Gastroesophageal sphincter (tissue), 4 donors: ENCODE measurements at regions not wholly inside any gene's neighbourhood (a gene's known extent, or its start where the extent isn't known, plus 50 kb on each side); places are given as distances from the start of the nearest gene placed in this dataset.

Experiments used
- ATAC-seq: fragments of 150-250 bp; one replicate; pipeline ENCODE4 v1.9.1; 2016; ENCODE audit warnings: mild to moderate bottlenecking, moderate library complexity
- H3K27ac ChIP-seq, 4 donors: fragments of 200-600 bp; sonication (generic) in 3 of 4; 1 replicate in 3 of 4; 2 replicates in 1 of 4; pipeline ENCODE4 v1.5.1; 2016 to 2019
- H3K27me3 ChIP-seq: fragments of 200-600 bp; sonication (generic); one replicate; pipeline ENCODE4 v1.5.1; 2019
- H3K36me3 ChIP-seq, 2 donors: fragments of 200-600 bp; sonication (generic); one replicate each; pipeline ENCODE4 v1.5.1; 2019; ENCODE audit warnings: control low read depth in 1 of 2
- H3K4me1 ChIP-seq, 3 donors: fragments of 200-600 bp; sonication (generic); 1 replicate in 2 of 3; 2 replicates in 1 of 3; pipeline ENCODE4 v1.5.1; 2016 to 2019; ENCODE audit warnings: control low read depth in 2 of 3
- H3K4me3 ChIP-seq, 2 donors: fragments of 200-600 bp; sonication (generic); one replicate each; pipeline ENCODE4 v1.5.1; 2019; ENCODE audit warnings: mild to moderate bottlenecking in 1 of 2, moderate library complexity in 1 of 2
- H3K9me3 ChIP-seq, 3 donors: fragments of 200-600 bp; sonication (generic); one replicate each; pipeline ENCODE4 v1.5.1; 2017 to 2019; ENCODE audit warnings: control low read depth in 2 of 3
- EP300 ChIP-seq: sonication (generic); formaldehyde crosslinking; IDR thresholded peaks from one replicate; pipeline ENCODE4 v1.6.1; 2017; ENCODE audit warnings: antibody characterized with exemption, mild to moderate bottlenecking
- POLR2A ChIP-seq, 2 donors: fragments of 450-650 bp; IDR thresholded peaks; one replicate each; pipeline ENCODE4 v1.6.1; 2017; ENCODE audit warnings: antibody characterized with exemption in 2 of 2, mild to moderate bottlenecking in 2 of 2, moderate library complexity in 1 of 2
- POLR2AphosphoS5 ChIP-seq: sonication (generic); formaldehyde crosslinking; IDR thresholded peaks from one replicate; pipeline ENCODE4 v1.6.1; 2017; ENCODE audit warnings: antibody characterized with exemption
- WGBS, 2 donors: methylation state at CpG; one replicate each; pipeline ENCODE4 v1.1.5; 2018; ENCODE audit warnings: low coverage in 1 of 2; 5-methylcytosine and 5-hydroxymethylcytosine counted together
- TF ChIP-seq, protein P1 (sequence below), 4 experiments: fragments of 200-600 bp in 2 of 4; fragments of 450-650 bp in 2 of 4; sonication (generic) in 1 of 4; IDR thresholded peaks; one replicate each; pipeline ENCODE4 v1.5.1; 2017 to 2019; ENCODE audit warnings: antibody characterized with exemption in 4 of 4, mild to moderate bottlenecking in 2 of 4, moderate library complexity in 2 of 4

DNA sequence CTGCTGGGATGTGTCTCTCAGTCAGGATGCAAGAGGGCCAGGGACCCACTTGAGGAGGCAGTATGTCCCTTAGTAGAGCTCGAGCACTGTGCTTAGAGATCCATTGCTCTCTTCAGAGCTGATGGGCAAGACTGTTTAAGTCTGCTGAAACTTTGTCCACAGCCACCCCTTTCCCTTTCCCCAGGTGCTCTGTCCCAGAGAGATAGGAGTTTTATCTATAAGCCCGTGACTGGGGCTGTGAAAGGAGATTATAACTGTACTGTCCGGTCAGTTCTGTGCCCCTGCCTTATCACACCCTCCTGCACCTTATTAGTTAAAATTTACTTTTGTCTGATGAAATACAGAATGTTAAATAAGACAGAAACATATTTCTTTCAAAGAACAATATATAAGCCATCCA lies 378.4 kb downstream of the PABPC4L start:
- no peak overlapping the region for H3K27ac ChIP-seq
- no peak for ATAC-seq
- 67 to 71% methylated on average over 1 to 2 of the region's 3 CpGs for WGBS, 2 donors
- H3K9me3 ChIP-seq, result no peaks in the 10 kb centered on the region
- no peaks in the 10 kb centered on the region for H3K27me3 ChIP-seq
- TF ChIP-seq, protein P1, sequence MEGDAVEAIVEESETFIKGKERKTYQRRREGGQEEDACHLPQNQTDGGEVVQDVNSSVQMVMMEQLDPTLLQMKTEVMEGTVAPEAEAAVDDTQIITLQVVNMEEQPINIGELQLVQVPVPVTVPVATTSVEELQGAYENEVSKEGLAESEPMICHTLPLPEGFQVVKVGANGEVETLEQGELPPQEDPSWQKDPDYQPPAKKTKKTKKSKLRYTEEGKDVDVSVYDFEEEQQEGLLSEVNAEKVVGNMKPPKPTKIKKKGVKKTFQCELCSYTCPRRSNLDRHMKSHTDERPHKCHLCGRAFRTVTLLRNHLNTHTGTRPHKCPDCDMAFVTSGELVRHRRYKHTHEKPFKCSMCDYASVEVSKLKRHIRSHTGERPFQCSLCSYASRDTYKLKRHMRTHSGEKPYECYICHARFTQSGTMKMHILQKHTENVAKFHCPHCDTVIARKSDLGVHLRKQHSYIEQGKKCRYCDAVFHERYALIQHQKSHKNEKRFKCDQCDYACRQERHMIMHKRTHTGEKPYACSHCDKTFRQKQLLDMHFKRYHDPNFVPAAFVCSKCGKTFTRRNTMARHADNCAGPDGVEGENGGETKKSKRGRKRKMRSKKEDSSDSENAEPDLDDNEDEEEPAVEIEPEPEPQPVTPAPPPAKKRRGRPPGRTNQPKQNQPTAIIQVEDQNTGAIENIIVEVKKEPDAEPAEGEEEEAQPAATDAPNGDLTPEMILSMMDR (IDR thresholded peaks at IDR 0.05), result no peak
- no peak for TF ChIP-seq POLR2AphosphoS5
- H3K36me3 ChIP-seq, result no peaks in the 10 kb centered on the region
- no peaks in the 10 kb centered on the region for H3K4me1 ChIP-seq
- no peak overlapping the region for H3K4me3 ChIP-seq

DNA sequence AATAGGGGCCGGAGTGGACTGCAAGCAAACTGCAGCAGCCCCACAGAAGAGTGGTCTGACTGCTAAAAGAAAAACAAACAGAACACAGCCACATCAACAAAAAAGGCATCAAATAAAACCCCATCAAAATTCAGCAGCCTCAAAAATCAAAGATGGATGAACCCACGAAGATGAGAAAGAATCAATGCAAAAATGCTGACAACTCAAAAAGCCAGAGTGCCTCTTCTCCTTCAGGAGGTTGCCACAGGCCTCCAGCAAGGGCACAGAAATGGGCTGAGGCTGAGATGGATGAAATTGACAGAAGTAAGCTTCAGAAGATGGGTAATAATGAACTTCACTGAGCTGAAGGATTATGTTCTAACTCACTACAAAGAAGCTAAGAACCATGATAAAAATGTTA lies 388.6 kb downstream of the PABPC4L start:
- Histone ChIP-seq H3K27ac (no peak overlapping the region), H3K4me1 (no peaks in the 10 kb centered on the region), H3K4me3 (no peak overlapping the region), H3K9me3 (peaks cover 0 to 6% (median 0%) of the 10 kb centered on the region in 3 donors), H3K27me3 (no peaks in the 10 kb centered on the region), H3K36me3 (no peaks in the 10 kb centered on the region)
- WGBS, 2 donors, result 69 to 83% methylated on average over 2 of the region's 2 CpGs
- no peak for ATAC-seq
- TF ChIP-seq, protein P1 (IDR thresholded peaks at IDR 0.05), result no peak
- no peak for TF ChIP-seq EP300
- no peak for TF ChIP-seq POLR2AphosphoS5
- TF ChIP-seq POLR2A (IDR thresholded peaks at IDR 0.05), result no peak

- H3K4me1 ChIP-seq, result no peaks in the 10 kb centered on the region
- H3K4me3 ChIP-seq, result no peak overlapping the region
- no peaks in the 10 kb centered on the region for H3K36me3 ChIP-seq
- H3K27ac ChIP-seq, result no peak overlapping the region
- no peak for ATAC-seq
- H3K9me3 ChIP-seq, result peaks cover 0 to 3% (median 0%) of the 10 kb centered on the region in 3 donors
- H3K27me3 ChIP-seq, result no peaks in the 10 kb centered on the region
- TF ChIP-seq POLR2AphosphoS5 (no peak), EP300 (no peak), POLR2A (IDR thresholded peaks at IDR 0.05) (no peak)
- TF ChIP-seq, protein P1 (IDR thresholded peaks at IDR 0.05), result no peak
These were observed 389.4 kb downstream of the PABPC4L start for GRCh38 chr4:133812236-133812635.

GRCh38 chr4:133808151-133808550 lies 393.4 kb downstream of the PABPC4L start:
- no peaks in the 10 kb centered on the region for H3K9me3 ChIP-seq
- no peaks in the 10 kb centered on the region for H3K4me1 ChIP-seq
- no peaks in the 10 kb centered on the region for H3K27me3 ChIP-seq
- WGBS, 2 donors, result 63 to 67% methylated on average over 3 of the region's 3 CpGs
- TF ChIP-seq POLR2AphosphoS5 (no peak), EP300 (no peak), POLR2A (IDR thresholded peaks at IDR 0.05) (no peak)
- TF ChIP-seq, protein P1 (IDR thresholded peaks at IDR 0.05), result no peak
- no peak overlapping the region for H3K4me3 ChIP-seq
- H3K36me3 ChIP-seq, result no peaks in the 10 kb centered on the region
- no peak for ATAC-seq
- H3K27ac ChIP-seq, result no peak overlapping the region

DNA sequence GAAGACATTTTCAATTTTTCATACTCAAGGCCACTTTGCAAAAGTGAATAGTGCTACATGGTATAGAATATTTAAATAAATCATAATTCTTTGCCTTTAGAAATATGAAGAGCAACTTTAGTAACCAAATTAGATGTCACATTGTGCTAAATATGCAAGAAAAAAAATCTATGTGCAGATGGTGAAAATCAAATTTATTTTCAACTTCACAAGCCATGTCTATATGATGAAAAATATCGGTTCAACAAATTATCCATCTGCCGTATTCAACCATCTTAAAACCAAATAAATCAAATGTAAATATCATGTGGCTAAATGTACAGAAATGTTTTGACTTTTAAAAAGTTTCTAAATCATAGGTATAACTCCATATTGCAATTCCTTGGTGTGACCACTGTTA lies 398.2 kb downstream of the PABPC4L start:
- Histone ChIP-seq H3K4me1 (no peaks in the 10 kb centered on the region), H3K36me3 (no peaks in the 10 kb centered on the region), H3K27me3 (no peaks in the 10 kb centered on the region), H3K4me3 (no peak overlapping the region), H3K9me3 (no peaks in the 10 kb centered on the region), H3K27ac (no peak overlapping the region)
- ATAC-seq, result no peak
- 94 to 100% methylated on average over 2 of the region's 2 CpGs for WGBS, 2 donors
- TF ChIP-seq EP300 (no peak), POLR2AphosphoS5 (no peak), POLR2A (IDR thresholded peaks at IDR 0.05) (no peak)
- TF ChIP-seq, protein P1 (IDR thresholded peaks at IDR 0.05), result no peak
